Mesenteric fat pad (tissue), 1 donor: ENCODE measurements at regions not wholly inside any gene's neighbourhood (a gene's known extent, or its start where the extent isn't known, plus 50 kb on each side); places are given as distances from the start of the nearest gene placed in this dataset.
"Not testable (repeated sequence)": the region's sequence is repeated elsewhere in the genome, so short reads cannot be mapped to it uniquely, and the experiment has no call there.

Experiments
- DNase-seq: peaks from one replicate; pipeline ENCODE4 v3.0.0-alpha.2; 2020; ENCODE audit warnings: low spot score
- donor health status: DM: yes; HTN: yes; CAD: no.

- no peak for DNase-seq
Measured at GRCh38 chr20:60096166-60096565, 137.9 kb downstream of the CDH26 start.

GRCh38 chr20:60097285-60097684, 139.1 kb downstream of the CDH26 start:
- DNase-seq = no peak

GRCh38 chr20:60100780-60101179, 142.6 kb downstream of the CDH26 start:
- no peak for DNase-seq

DNA sequence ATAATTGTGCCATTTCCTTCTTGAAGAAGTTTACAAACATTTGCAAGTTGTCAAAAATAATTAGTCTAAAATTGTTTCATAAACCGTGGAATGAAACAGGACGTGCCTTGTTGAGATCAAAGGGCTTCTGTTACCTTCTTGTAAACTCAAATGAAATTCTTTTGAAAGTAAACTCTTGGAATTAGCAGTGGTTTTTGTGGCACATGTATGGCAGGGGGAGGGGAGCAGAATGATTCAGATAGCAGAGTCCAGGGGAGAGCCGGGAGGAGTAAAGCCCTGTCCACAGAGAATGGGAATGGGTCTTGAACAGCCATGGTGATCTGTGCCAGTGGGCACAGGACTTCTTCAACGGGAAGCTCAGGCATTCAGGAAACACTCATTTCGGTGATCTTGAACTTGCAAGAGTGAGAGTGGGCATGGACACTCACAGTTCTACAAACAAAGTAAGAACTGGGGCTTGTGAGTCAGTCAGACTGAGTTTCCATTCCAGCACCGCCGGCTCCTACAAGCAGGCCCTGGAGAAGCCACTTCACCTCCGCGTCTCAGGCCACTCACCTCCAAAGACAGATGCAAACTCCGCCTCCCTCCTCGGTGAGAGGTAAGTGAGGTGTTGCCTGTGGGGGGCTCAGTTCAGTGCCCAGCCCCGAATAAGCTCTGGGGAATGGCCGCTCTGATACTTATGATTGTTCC, 143.1 kb downstream of the CDH26 start:
- DNase-seq = no peak

DNA sequence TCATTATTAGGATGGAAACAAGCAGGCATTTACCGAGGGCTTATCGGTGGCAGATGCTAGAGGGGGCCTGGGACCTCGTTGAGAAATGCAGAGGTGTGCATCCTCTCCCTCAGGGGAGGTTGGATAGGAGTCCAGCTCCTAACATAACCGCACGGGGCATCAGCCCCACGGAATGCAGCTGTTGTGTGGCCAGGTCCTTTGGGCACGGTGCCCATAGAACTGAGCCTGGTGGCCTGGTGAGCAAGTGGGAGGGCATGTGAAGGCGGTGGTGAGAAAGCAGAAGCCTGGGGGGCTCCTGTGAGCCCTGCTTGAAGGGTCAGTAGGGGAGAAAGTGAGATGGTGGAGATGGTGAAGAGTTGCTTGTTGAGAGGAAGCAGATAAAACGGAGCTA, 143.7 kb downstream of the CDH26 start:
- DNase-seq = no peak

DNA sequence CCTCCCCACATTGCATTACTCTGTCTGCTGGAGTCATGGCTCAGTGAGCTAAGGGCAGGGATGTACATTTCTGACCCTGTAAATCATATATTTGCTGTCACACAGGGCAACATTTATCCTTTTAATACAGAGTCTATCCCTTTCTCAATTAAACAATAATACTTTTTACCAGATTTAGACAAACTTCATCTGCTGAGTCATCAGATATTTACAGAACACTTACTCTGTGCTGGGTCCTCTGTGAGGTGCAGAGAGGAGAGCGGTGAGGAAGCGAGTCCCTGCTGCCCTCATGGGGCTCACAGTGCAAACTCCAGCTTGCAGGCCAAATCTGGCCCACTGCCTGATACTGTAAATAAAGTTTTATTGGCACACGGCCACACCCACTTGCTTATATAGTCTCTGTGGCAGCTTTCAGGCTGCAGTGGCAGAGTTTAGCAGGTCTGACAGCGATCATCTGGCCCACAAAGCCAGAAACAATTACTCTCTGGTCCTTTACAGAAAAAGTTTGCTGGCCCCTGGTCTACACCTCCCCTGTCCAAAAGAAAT, 144.5 kb downstream of the CDH26 start:
- no peak for DNase-seq

DNA sequence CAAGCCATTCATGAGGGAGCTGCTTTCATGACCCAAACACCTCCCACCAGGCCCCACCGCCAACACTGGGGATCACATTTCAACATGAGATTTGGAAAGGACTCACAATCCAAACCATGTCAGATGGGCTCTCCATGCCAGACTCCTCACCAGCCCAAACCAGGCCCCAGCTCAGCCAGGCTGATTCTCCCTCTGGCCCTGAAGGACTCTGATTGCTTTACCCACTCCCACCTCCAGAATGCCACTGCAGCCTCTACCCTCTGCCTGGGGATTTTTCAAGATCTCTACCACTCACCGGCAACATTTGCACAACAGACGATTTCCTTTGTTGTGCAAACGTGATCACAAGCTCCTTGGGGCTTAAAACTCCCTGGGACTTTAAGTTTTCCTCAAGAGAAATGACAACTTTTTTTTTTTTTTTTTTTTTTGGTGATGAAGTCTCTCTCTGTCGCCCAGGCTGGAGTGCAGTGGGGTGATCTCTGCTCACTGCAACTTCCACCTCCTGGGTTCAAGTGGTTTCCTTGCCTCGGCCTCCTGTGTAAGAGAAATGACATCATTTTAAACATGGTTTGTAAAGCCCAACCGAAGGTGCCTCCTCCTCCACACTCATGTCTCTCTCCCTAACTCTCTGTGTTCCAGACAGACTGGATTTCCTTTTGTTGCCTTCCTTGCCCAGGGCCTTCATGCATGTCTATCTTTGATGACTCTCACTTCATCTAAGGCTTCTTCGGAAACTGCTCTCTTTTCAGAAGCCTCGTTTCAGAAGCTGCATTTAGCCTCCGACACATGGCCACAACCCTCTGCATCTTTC, 147.0 kb downstream of the CDH26 start:
- no peak for DNase-seq

- DNase-seq = not testable (repeated sequence)
Measured at GRCh38 chr20:60106186-60106585, 148.0 kb downstream of the CDH26 start.

DNA sequence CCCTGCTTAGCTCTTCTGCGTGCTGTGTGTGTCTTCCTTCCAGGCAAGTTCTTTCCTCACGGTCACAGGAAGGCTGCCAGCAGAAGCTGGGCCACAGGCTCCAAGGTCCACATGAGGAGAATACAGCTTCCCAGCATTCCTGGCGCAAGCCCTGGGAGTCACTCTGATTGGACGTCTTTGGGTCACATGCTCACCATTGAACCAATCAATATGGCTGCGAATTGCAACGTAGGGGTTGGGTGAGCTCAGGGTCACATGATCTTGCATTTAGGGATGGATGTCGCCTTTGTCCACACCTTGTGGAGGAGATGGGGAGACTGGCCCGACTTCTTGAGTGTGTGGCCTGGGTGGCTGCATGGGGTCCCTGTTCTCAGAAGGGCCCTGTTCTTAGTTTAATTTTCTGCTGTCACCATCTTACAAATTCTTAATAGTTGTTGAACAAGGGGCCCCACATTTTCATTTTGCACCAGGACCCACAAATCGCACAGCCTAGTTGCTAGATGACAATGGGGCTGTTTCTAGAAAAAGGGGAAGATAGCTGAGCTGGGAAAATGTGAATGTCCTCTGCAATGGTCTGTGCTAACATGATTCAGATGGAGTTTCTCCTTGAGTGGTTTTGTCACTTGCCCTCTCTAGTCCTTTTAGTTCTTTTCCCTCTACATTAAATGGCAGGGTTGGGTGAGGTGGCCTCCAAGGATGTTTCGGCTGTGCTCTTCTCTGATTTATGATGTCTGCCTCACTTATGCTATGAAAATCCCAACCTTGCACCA, 149.6 kb downstream of the CDH26 start:
- no peak for DNase-seq

- DNase-seq = no peak
Measured at GRCh38 chr20:60108397-60108796, 150.2 kb downstream of the CDH26 start.

DNA sequence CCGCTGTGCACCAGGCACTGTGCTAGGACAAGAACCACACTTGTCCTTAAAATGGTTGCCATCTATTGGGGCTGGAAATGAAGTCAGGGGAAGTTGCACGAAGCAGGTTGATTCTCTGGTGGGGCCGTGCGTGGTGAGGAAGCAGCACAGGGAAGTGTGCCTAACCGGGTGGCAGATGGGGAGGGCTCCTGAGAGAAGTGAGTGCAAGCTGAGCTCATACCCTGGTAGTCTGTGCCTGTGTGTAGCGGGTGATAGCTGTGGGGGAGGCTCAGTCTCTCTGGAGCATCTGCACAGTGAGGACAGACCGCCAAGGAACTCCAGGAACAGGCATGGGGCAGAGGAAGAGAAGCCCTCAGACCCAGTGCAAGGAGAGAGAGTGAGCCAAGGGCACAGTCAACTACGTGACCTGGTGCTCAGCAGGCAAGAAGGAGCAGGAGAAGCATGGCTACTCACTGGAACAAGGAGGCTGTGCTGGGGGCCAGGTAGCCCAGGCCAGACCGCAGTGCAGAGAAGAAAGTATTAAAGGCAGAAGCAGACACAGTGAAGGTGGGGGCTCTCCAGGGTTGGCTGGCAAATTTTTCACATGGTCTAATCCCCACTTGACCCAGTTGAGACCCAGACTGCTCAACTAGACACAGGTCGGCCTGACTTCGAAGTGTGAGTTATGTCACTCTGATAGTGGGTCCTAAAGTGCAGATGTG, 155.0 kb downstream of the CDH26 start:
- no peak for DNase-seq

DNA sequence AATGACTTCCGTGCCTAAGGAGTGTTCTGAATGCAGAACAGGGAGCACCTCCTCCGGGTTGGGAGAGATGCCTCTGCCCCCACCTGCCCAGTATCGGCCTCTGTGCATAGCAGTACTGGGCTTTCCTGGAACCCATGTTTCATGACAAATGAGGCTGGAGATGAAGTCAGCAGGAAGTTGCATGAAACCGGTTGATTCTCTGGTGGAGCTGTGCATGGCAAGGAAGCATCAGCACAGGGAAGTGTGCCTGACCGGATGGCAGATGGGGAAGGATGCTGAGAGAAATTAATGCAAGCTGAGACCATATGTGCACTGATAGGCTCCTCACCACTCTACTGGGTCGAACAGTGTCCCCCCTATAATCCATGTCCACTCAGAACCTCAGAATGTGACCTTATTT, 155.5 kb downstream of the CDH26 start:
- DNase-seq = no peak

GRCh38 chr20:60115451-60115850, 157.2 kb downstream of the CDH26 start:
- no peak for DNase-seq

DNA sequence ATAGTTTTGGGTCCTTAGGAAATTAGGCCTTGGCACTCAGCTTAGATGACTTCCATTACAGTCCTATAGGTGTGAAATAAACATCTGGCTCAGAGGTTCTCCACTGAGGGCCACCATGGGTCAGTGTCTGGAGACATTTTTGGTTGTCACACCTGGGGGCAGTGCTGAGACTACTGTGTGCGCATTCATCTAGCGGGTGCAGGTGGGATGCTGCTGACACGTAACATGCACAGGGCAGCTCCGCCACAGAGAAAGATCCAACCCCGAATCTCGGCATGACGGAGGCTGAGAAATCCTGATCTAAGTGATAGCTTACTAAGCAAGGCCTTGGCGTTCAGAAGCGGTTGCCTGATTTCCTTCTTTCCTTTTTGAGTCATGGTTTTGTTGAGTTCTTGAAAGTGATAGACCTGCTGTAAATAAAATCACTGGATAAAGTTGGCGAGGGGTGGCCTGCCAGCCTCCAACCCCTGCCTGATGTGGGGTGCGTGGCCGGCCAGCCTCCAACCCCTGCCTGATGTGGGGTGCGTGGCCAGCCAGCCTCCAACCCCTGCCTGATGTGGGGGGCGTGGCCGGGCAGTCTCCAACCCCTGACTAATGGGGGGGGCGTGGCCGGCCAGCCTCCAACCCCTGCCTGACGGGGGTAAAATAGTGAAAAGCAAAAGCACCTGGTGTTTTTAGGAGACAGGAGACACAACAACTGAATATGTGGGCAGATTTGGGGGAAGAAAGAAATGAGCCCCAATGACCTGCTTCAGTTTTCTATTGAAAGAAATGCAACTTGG, 158.1 kb downstream of the CDH26 start:
- no peak for DNase-seq

- DNase-seq = no peak
Measured at GRCh38 chr20:60117065-60117464, 158.8 kb downstream of the CDH26 start.

DNA sequence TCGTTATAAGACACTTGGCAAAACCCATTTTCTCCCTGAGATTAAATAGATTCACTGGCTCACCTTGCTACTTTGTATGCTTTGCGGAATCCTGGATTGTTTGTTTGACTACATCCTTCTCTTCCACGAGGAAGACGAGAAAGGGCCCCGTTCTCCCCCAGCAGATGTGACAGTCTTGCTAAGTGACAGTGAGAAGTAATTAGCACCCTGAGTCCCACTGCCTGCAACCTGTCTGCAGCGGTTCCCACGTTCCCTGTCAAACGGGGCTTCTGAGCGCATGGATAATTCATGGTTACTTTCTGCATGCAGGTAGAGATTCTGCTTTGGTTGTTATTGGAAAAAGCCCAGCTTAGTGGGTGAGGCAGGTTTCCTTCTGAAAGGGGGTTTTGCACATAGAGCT, 163.7 kb downstream of the CDH26 start:
- no peak for DNase-seq

- DNase-seq = no peak
Measured at GRCh38 chr20:60122671-60123070, 164.4 kb downstream of the CDH26 start.

- DNase-seq = no peak
Measured at GRCh38 chr20:60123096-60123495, 164.9 kb downstream of the CDH26 start.

DNA sequence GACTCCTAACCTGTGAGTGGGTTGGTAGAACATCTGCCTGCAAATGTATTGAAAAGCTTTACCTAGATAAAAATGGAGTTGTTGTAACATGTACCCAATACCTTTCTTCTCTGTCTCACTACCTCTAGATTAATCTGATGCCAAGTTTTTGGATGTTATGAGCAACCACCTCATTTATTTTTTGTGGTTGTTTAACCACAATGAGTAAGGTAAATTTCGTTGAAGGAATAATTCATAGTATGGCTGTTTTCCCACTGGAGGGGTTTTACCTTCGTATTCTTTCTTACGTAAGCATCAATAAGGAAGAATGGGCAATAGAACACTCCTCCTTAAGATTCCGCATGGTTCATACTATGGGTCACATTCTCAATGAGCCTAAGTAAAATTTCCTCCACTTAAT, 165.4 kb downstream of the CDH26 start:
- DNase-seq = no peak

DNA sequence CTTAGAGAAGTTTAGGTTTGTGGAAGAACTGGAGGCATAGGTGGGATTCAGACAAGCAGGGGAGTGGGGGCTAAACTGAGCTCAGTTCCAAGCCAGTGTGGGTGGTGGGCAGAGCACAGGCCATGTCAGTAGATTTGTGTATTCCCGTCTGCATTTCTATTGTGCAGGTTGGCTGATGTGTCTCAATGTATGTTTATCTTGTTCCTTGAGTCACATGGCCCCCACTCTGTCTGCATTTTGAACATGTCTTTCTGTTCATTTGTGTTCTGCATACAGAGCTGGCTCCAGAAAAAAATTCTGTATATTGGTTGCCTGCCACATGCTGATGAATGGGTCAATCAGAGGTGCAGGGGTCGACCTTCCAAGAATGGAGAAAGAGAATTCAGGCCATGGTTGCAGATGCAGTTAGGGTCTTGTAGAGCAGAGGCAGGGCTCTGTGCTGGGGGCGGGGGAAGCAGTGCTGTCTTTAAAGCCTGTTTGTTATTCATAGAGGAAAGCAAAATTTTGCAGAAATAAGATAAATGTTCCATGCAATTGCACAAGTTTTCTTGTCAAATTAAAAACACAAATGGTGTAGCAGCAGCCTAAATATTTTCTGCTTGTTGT, 166.7 kb downstream of the CDH26 start:
- DNase-seq = no peak
